ENCODE measurements at regions not wholly inside any gene's neighbourhood (a gene's known extent, or its start where the extent isn't known, plus 50 kb on each side); places are given as distances from the start of the nearest gene placed in this dataset.

- peak; percentile 4 to 44 for DNase-seq (ENCODE audit: low read depth in 2 of 2)
- Histone ChIP-seq H3K4me1 (ENCODE audit: control insufficient read depth, extremely low read depth, insufficient read depth, low read length) (no peaks in the 10 kb centered on the region), H2AFZ (ENCODE audit: low read length) (no peak overlapping the region), H3K27ac (ENCODE audit: insufficient read depth, low read length) (no peak overlapping the region), H3K4me3 (replicated peaks in 1 of 4; ENCODE audit: control extremely low read depth in 1 of 4, insufficient read depth in 1 of 4, low read depth in 3 of 4, low read length in 4 of 4) (no peak overlapping the region), H3K9me3 (ENCODE audit: control insufficient read depth, insufficient read depth, low read depth, low read length) (no peaks in the 10 kb centered on the region), H3K9ac (ENCODE audit: insufficient read depth, low read length) (no peak overlapping the region), H3K79me2 (ENCODE audit: control insufficient read depth, insufficient read depth, low read length) (no peaks in the 10 kb centered on the region), H3K4me2 (ENCODE audit: extremely low read depth, insufficient read depth, low read length) (no peak overlapping the region), H3K27me3 (ENCODE audit: control insufficient read depth, insufficient read depth, low read length) (no peaks in the 10 kb centered on the region), H4K20me1 (ENCODE audit: control insufficient read depth, extremely low read depth, insufficient read depth, low read length) (no peaks in the 10 kb centered on the region), H3K36me3 (ENCODE audit: control insufficient read depth, insufficient read depth, low read length) (no peaks in the 10 kb centered on the region)
- TF ChIP-seq EZH2 (IDR thresholded peaks at IDR 0.05; ENCODE audit: low read length, missing control alignments) (no peak), CTCF (conservative IDR thresholded peaks at IDR 0.05 in 1 of 2, IDR thresholded peaks at IDR 0.05 in 1 of 2; ENCODE audit: low read depth in 1 of 2, low read length in 2 of 2) (no peak)
These were observed 642.3 kb downstream of the TBC1D4 start for GRCh38 chr13:74839656-74840055.

GRCh38 chr13:74838096-74838495, 643.9 kb downstream of the TBC1D4 start:
- no peak overlapping the region for H3K4me2 ChIP-seq (ENCODE audit: extremely low read depth, insufficient read depth, low read length)
- no peak overlapping the region for H3K27ac ChIP-seq (ENCODE audit: insufficient read depth, low read length)
- no peaks in the 10 kb centered on the region for H3K4me1 ChIP-seq (ENCODE audit: control insufficient read depth, extremely low read depth, insufficient read depth, low read length)
- no peaks in the 10 kb centered on the region for H4K20me1 ChIP-seq (ENCODE audit: control insufficient read depth, extremely low read depth, insufficient read depth, low read length)
- no peaks in the 10 kb centered on the region for H3K79me2 ChIP-seq (ENCODE audit: control insufficient read depth, insufficient read depth, low read length)
- TF ChIP-seq CTCF (conservative IDR thresholded peaks at IDR 0.05 in 1 of 2, IDR thresholded peaks at IDR 0.05 in 1 of 2; ENCODE audit: low read depth in 1 of 2, low read length in 2 of 2) (no peak), EZH2 (IDR thresholded peaks at IDR 0.05; ENCODE audit: low read length, missing control alignments) (no peak)
- H3K4me3 ChIP-seq (replicated peaks in 1 of 4; ENCODE audit: control extremely low read depth in 1 of 4, insufficient read depth in 1 of 4, low read depth in 3 of 4, low read length in 4 of 4): no peak overlapping the region
- DNase-seq (ENCODE audit: low read depth in 2 of 2): no peak
- no peaks in the 10 kb centered on the region for H3K27me3 ChIP-seq (ENCODE audit: control insufficient read depth, insufficient read depth, low read length)
- no peak overlapping the region for H3K9ac ChIP-seq (ENCODE audit: insufficient read depth, low read length)
- no peak overlapping the region for H2AFZ ChIP-seq (ENCODE audit: low read length)
- H3K36me3 ChIP-seq (ENCODE audit: control insufficient read depth, insufficient read depth, low read length): no peaks in the 10 kb centered on the region
- no peaks in the 10 kb centered on the region for H3K9me3 ChIP-seq (ENCODE audit: control insufficient read depth, insufficient read depth, low read depth, low read length)

- no peaks in the 10 kb centered on the region for H3K79me2 ChIP-seq (ENCODE audit: control insufficient read depth, insufficient read depth, low read length)
- no peaks in the 10 kb centered on the region for H4K20me1 ChIP-seq (ENCODE audit: control insufficient read depth, extremely low read depth, insufficient read depth, low read length)
- no peaks in the 10 kb centered on the region for H3K9me3 ChIP-seq (ENCODE audit: control insufficient read depth, insufficient read depth, low read depth, low read length)
- no peak for DNase-seq (ENCODE audit: low read depth in 2 of 2)
- H3K4me3 ChIP-seq (replicated peaks in 1 of 4; ENCODE audit: control extremely low read depth in 1 of 4, insufficient read depth in 1 of 4, low read depth in 3 of 4, low read length in 4 of 4): no peak overlapping the region
- H2AFZ ChIP-seq (ENCODE audit: low read length): no peak overlapping the region
- no peaks in the 10 kb centered on the region for H3K36me3 ChIP-seq (ENCODE audit: control insufficient read depth, insufficient read depth, low read length)
- H3K4me1 ChIP-seq (ENCODE audit: control insufficient read depth, extremely low read depth, insufficient read depth, low read length): no peaks in the 10 kb centered on the region
- H3K9ac ChIP-seq (ENCODE audit: insufficient read depth, low read length): no peak overlapping the region
- no peaks in the 10 kb centered on the region for H3K27me3 ChIP-seq (ENCODE audit: control insufficient read depth, insufficient read depth, low read length)
- no peak overlapping the region for H3K27ac ChIP-seq (ENCODE audit: insufficient read depth, low read length)
- TF ChIP-seq EZH2 (IDR thresholded peaks at IDR 0.05; ENCODE audit: low read length, missing control alignments) (no peak), CTCF (conservative IDR thresholded peaks at IDR 0.05 in 1 of 2, IDR thresholded peaks at IDR 0.05 in 1 of 2; ENCODE audit: low read depth in 1 of 2, low read length in 2 of 2) (no peak)
- H3K4me2 ChIP-seq (ENCODE audit: extremely low read depth, insufficient read depth, low read length): no peak overlapping the region
These were observed 645.3 kb downstream of the TBC1D4 start for GRCh38 chr13:74836628-74837027.

Measured in fibroblast of lung (primary cell).